NCI-H2196 treated with DMSO at 0.1 percent for 48 hours (cell line): ENCODE measurements at regions not wholly inside any gene's neighbourhood (a gene's known extent, or its start where the extent isn't known, plus 50 kb on each side); places are given as distances from the start of the nearest gene placed in this dataset.
A peak's percentile ranks its signal among the peaks of the same experiment; 100 is the strongest.
"Not testable (repeated sequence)": the region's sequence is repeated elsewhere in the genome, so short reads cannot be mapped to it uniquely, and the experiment has no call there.

ENCODE experiments used
- DNase-seq: peaks from one replicate; lab custom pipeline; 2025; ENCODE audit not compliant: unreplicated experiment; lab: John Stamatoyannopoulos, UW

- no peak for DNase-seq
Measured at GRCh38 chr17:68097161-68097805, 61.7 kb downstream of the KPNA2 start.

- not testable (repeated sequence) for DNase-seq
Measured at GRCh38 chr17:68099341-68099753, 63.8 kb downstream of the KPNA2 start.

GRCh38 chr17:68100000-68100641, 64.6 kb downstream of the KPNA2 start:
- DNase-seq = no peak

- DNase-seq = peak; percentile 92
Measured at GRCh38 chr17:68101075-68101986, 65.8 kb downstream of the KPNA2 start.

GRCh38 chr17:68101987-68102314, 66.4 kb downstream of the KPNA2 start:
- no peak for DNase-seq

- no peak for DNase-seq
Measured at GRCh38 chr17:68102318-68102758, 66.8 kb downstream of the KPNA2 start.

- no peak for DNase-seq
Measured at GRCh38 chr17:68103148-68103547, 67.6 kb downstream of the KPNA2 start.

GRCh38 chr17:68106085-68106484, 70.5 kb downstream of the KPNA2 start:
- DNase-seq = no peak

GRCh38 chr17:68107373-68107772, 71.8 kb downstream of the KPNA2 start:
- DNase-seq = no peak

- DNase-seq = no peak
Measured at GRCh38 chr17:68108313-68109000, 72.9 kb downstream of the KPNA2 start.

- not testable (repeated sequence) for DNase-seq
Measured at GRCh38 chr17:68109404-68109803, 73.9 kb downstream of the KPNA2 start.

- not testable (repeated sequence) for DNase-seq
Measured at GRCh38 chr17:68116211-68116610, 80.7 kb downstream of the KPNA2 start.

- DNase-seq = no peak
Measured at GRCh38 chr17:68122587-68122986, 87.1 kb downstream of the KPNA2 start.

- DNase-seq = no peak
Measured at GRCh38 chr17:68125111-68125870, 89.8 kb downstream of the KPNA2 start.

- no peak for DNase-seq
Measured at GRCh38 chr17:68127914-68128313, 92.4 kb downstream of the KPNA2 start.

GRCh38 chr17:68131456-68131855, 95.9 kb downstream of the KPNA2 start:
- DNase-seq = no peak

- DNase-seq = no peak
Measured at GRCh38 chr17:68133346-68134045, 98.0 kb downstream of the KPNA2 start.

- no peak for DNase-seq
Measured at GRCh38 chr17:68134046-68134637, 98.6 kb downstream of the KPNA2 start.

GRCh38 chr17:68134731-68135130, 99.2 kb downstream of the KPNA2 start:
- DNase-seq = no peak
